HUES6 (cell line): ENCODE measurements at regions not wholly inside any gene's neighbourhood (a gene's known extent, or its start where the extent isn't known, plus 50 kb on each side); places are given as distances from the start of the nearest gene placed in this dataset.
"Not testable (repeated sequence)": the region's sequence is repeated elsewhere in the genome, so short reads cannot be mapped to it uniquely, and the experiment has no call there.

Experiments used
- H3K27ac ChIP-seq: 2 replicates; pipeline ENCODE4 v1.7.0; 2013; ENCODE audit warnings: low read depth, mild to moderate bottlenecking, low read length, inconsistent platforms
- H3K27me3 ChIP-seq: 2 replicates; pipeline ENCODE4 v1.6.1; 2013; ENCODE audit warnings: low read length; ENCODE audit not compliant: control insufficient read depth, insufficient read depth
- H3K36me3 ChIP-seq: 2 replicates; pipeline ENCODE4 v1.6.1; 2013; ENCODE audit warnings: low read length; ENCODE audit not compliant: control insufficient read depth, insufficient read depth
- H3K4me1 ChIP-seq: 2 replicates; pipeline ENCODE4 v1.6.1; 2013; ENCODE audit warnings: low read length; ENCODE audit not compliant: control insufficient read depth, insufficient read depth
- H3K4me3 ChIP-seq: 2 replicates; pipeline ENCODE4 v1.5.1; 2013; ENCODE audit warnings: low read depth, low read length
- H3K9ac ChIP-seq: one replicate; pipeline ENCODE4 v1.6.1; 2013; ENCODE audit warnings: mild to moderate bottlenecking, low read length
- H3K9me3 ChIP-seq: 2 replicates; pipeline ENCODE4 v1.6.1; 2013; ENCODE audit warnings: low read depth, low read length; ENCODE audit not compliant: control insufficient read depth, insufficient read depth

DNA sequence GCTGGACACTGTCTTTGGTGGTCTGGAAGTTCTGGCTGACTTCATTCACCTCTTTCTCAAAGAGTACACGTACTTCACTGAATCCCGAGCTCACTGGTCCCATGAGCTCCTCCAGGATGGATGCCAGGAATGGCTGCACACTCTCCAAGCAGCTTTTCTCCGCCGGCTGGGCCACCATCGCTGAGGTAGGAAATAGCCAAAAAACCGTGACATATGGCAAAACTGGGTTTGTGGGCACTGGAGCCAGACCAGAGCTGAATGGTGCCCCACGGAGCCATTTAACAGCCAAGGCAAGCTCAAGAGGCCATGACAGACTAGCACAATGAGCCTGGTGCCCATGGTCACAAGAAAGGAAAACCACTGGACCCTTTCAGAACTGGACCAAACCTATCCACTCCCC, 64.0 kb upstream of the EDEM3 start:
- no peaks in the 10 kb centered on the region; the same call in 1 of the 2 replicates for H3K36me3 ChIP-seq
- H3K9me3 ChIP-seq: peaks cover 17% of the 10 kb centered on the region
- H3K27ac ChIP-seq: no peak overlapping the region
- no peaks in the 10 kb centered on the region for H3K4me1 ChIP-seq
- no peak overlapping the region for H3K9ac ChIP-seq
- H3K27me3 ChIP-seq: no peaks in the 10 kb centered on the region
- no peak overlapping the region for H3K4me3 ChIP-seq

- not testable (repeated sequence) for H3K9ac ChIP-seq, H3K27ac ChIP-seq, H3K4me1 ChIP-seq, H3K36me3 ChIP-seq, H3K4me3 ChIP-seq, H3K27me3 ChIP-seq
- peaks cover 28% of the 10 kb centered on the region for H3K9me3 ChIP-seq
Observed at GRCh38 chr1:184817003-184817402, 62.3 kb upstream of the EDEM3 start.

GRCh38 chr1:184813528-184814089, 59.0 kb upstream of the EDEM3 start:
- no peak overlapping the region for H3K9ac ChIP-seq
- H3K4me3 ChIP-seq: no peak overlapping the region
- no peaks in the 10 kb centered on the region for H3K4me1 ChIP-seq
- H3K27me3 ChIP-seq: no peaks in the 10 kb centered on the region
- H3K27ac ChIP-seq: no peak overlapping the region
- H3K36me3 ChIP-seq: no peaks in the 10 kb centered on the region
- H3K9me3 ChIP-seq: peaks cover 29% of the 10 kb centered on the region

DNA sequence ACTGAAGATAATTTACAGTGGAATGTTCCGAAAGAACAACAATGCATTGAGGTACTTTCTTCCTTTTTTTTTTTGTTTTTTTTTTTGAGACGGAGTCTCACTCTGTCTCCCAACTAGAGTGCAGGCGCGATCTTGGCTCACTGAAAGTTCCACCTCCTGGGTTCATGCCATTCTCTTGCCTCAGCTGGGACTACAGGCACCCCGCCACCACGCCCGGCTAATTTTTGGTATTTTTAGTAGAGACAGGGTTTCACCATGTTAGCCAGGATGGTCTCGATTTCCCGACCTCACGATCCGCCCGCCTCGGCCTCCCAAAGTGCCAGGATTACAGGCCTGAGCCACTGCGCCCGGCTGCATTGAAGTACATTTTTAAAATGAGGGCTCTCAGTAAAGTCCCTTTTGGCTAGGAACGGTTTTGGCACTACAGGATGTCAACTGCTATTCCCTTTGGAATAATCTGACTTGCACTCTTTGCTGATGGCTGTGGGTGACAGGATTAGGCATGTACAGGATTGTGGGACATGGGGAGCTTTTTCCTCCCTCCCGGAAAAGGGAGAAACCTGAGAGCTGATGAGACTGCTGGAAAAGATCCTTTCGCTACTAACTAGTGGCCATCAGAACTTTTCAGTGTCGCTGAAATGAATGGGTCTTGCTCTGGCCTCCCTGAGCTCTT, 56.9 kb upstream of the EDEM3 start:
- H3K9ac ChIP-seq: no peak overlapping the region
- no peak overlapping the region for H3K4me3 ChIP-seq
- H3K9me3 ChIP-seq: peaks cover 26% of the 10 kb centered on the region
- no peaks in the 10 kb centered on the region for H3K36me3 ChIP-seq
- no peaks in the 10 kb centered on the region for H3K4me1 ChIP-seq
- H3K27ac ChIP-seq: no peak overlapping the region
- no peaks in the 10 kb centered on the region for H3K27me3 ChIP-seq

GRCh38 chr1:184810735-184811343, 56.2 kb upstream of the EDEM3 start:
- Histone ChIP-seq H3K4me1 (no peaks in the 10 kb centered on the region), H3K4me3 (no peak overlapping the region), H3K27ac (no peak overlapping the region), H3K36me3 (no peaks in the 10 kb centered on the region), H3K9ac (no peak overlapping the region), H3K27me3 (no peaks in the 10 kb centered on the region), H3K9me3 (peaks cover 26% of the 10 kb centered on the region)

DNA sequence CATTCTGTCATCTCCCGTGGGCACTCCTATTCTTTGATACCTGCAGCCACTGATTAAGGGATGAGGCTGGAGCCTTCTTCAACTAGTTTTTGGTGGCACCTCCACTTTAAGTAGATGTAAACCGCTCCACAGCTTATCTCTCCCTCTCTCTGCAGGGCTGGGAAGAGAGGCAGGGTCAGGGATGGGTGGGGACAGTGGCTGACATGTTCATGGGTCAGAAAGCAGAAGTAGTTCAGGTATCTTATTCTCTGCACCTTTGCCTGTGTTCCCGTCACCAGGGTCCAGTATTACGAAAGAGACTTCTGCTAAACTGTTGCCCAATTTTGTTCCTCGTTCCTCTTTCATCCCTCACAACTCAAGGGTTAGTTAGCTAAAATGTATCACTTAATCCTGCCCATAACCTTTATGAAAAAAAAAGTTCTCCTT, 51.7 kb upstream of the EDEM3 start:
- H3K36me3 ChIP-seq: no peaks in the 10 kb centered on the region
- H3K27me3 ChIP-seq: no peaks in the 10 kb centered on the region
- H3K4me3 ChIP-seq: no peak overlapping the region
- no peak overlapping the region for H3K27ac ChIP-seq
- H3K4me1 ChIP-seq: no peaks in the 10 kb centered on the region
- no peak overlapping the region for H3K9ac ChIP-seq
- H3K9me3 ChIP-seq: no peaks in the 10 kb centered on the region

DNA sequence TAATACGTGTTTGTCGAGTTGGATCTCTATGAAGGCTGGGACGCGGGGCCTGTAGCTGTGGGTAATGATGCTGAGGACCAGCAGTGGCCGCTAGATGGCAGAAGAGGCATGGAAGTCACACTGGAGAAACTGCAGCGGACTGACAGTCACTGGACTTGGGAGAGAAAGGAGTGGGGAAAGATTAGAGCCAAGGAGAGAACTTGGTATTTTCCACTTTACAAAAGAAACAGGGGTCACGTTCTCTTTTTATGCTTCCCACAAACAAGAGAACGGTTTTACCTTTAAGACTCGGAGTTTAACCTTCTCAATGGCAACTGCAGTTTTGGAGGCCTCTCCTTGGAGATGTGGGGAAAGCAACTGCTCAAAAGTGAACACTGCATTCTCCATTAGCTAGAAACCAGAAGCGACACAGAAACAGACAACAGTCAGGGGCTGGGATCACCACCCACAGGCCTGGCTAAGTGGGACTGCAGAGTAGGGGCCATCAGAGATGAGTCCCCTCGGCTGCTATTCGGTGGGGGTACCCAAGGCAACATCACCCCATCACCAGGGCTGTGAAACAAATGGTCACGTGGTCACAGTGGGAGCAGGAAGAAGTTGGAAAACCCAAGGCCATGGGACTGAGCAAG, 51.1 kb upstream of the EDEM3 start:
- no peak overlapping the region for H3K27ac ChIP-seq
- no peaks in the 10 kb centered on the region for H3K27me3 ChIP-seq
- H3K9me3 ChIP-seq: no peaks in the 10 kb centered on the region
- no peaks in the 10 kb centered on the region for H3K36me3 ChIP-seq
- no peak overlapping the region for H3K4me3 ChIP-seq
- no peaks in the 10 kb centered on the region for H3K4me1 ChIP-seq
- no peak overlapping the region for H3K9ac ChIP-seq
